TTC549 (cell line): ENCODE measurements at regions not wholly inside any gene's neighbourhood (a gene's known extent, or its start where the extent isn't known, plus 50 kb on each side); places are given as distances from the start of the nearest gene placed in this dataset.
"Not testable (repeated sequence)": the region's sequence is repeated elsewhere in the genome, so short reads cannot be mapped to it uniquely, and the experiment has no call there.

ENCODE experiments used
- FAIRE-seq: peaks from 2 replicates; lab custom pipeline; 2012; peaks lifted over from hg19 to GRCh38; lab: Jason Lieb, UNC

GRCh38 chr1:22196041-22196440 is 53.1 kb upstream of the WNT4 start:
- no peak for FAIRE-seq

GRCh38 chr1:22196641-22197040 is 53.7 kb upstream of the WNT4 start:
- FAIRE-seq, result no peak

- no peak for FAIRE-seq
Observed at GRCh38 chr1:22197644-22198043, 54.7 kb upstream of the WNT4 start.

- FAIRE-seq, result no peak
Observed at GRCh38 chr1:22201023-22201422, 58.1 kb upstream of the WNT4 start.

- FAIRE-seq, result no peak
Observed at GRCh38 chr1:22203335-22203734, 60.4 kb upstream of the WNT4 start.

- no peak for FAIRE-seq
Observed at GRCh38 chr1:22204057-22204840, 61.4 kb upstream of the WNT4 start.

- no peak for FAIRE-seq
Observed at GRCh38 chr1:22204989-22205913, 62.4 kb upstream of the WNT4 start.

GRCh38 chr1:22206551-22207125 is 63.7 kb upstream of the WNT4 start:
- no peak for FAIRE-seq

- FAIRE-seq, result no peak
Observed at GRCh38 chr1:22207511-22208267, 64.8 kb upstream of the WNT4 start.

- no peak for FAIRE-seq
Observed at GRCh38 chr1:22208268-22208972, 65.5 kb upstream of the WNT4 start.

- no peak for FAIRE-seq
Observed at GRCh38 chr1:22208973-22209378, 66.1 kb upstream of the WNT4 start.

- FAIRE-seq, result no peak
Observed at GRCh38 chr1:22210176-22210575, 67.3 kb upstream of the WNT4 start.

- no peak for FAIRE-seq
Observed at GRCh38 chr1:22210636-22211035, 67.7 kb upstream of the WNT4 start.

GRCh38 chr1:22211459-22211858 is 68.6 kb upstream of the WNT4 start:
- not testable (repeated sequence) for FAIRE-seq

GRCh38 chr1:22212400-22213233 is 69.7 kb upstream of the WNT4 start:
- FAIRE-seq, result no peak

- no peak for FAIRE-seq
Observed at GRCh38 chr1:22216210-22216883, 73.5 kb upstream of the WNT4 start.

GRCh38 chr1:22216966-22217365 is 74.1 kb upstream of the WNT4 start:
- no peak for FAIRE-seq

GRCh38 chr1:22217811-22218460 is 75.0 kb upstream of the WNT4 start:
- FAIRE-seq, result no peak

- FAIRE-seq, result no peak
Observed at GRCh38 chr1:22218618-22219250, 75.8 kb upstream of the WNT4 start.
